HFFc6 (cell line): ENCODE measurements at regions not wholly inside any gene's neighbourhood (a gene's known extent, or its start where the extent isn't known, plus 50 kb on each side); places are given as distances from the start of the nearest gene placed in this dataset.
"Not testable (repeated sequence)": the region's sequence is repeated elsewhere in the genome, so short reads cannot be mapped to it uniquely, and the experiment has no call there.

Experiments used
- DNase-seq: peaks from one replicate; pipeline ENCODE4 v3.0.0-alpha.2; 2018
- H3K27ac Mint-ChIP-seq: 2 replicates; pipeline ENCODE4 v1.8.0; 2020; ENCODE audit warnings: mild to moderate bottlenecking, mixed read lengths
- H3K27me3 Mint-ChIP-seq: 2 replicates; pipeline ENCODE4 v1.8.0; 2021; ENCODE audit warnings: mild to moderate bottlenecking, moderate library complexity, mixed read lengths; ENCODE audit not compliant: insufficient read depth
- H3K36me3 Mint-ChIP-seq: 2 replicates; pipeline ENCODE4 v1.8.0; 2021; ENCODE audit warnings: low read depth, mixed read lengths
- H3K4me1 Mint-ChIP-seq: 2 replicates; pipeline ENCODE4 v1.8.0; 2020; ENCODE audit warnings: low read depth, mixed read lengths
- H3K4me3 Mint-ChIP-seq: 2 replicates; pipeline ENCODE4 v1.8.0; 2020; ENCODE audit warnings: mild to moderate bottlenecking, moderate library complexity, mixed read lengths
- H3K9me3 Mint-ChIP-seq: 2 replicates; pipeline ENCODE4 v1.8.0; 2020; ENCODE audit warnings: mild to moderate bottlenecking, mixed read lengths
- CTCF ChIP-seq: fragments of 200-600 bp; sonication (generic); IDR thresholded peaks from 2 replicates; pipeline ENCODE4 v1.5.0; 2021; ENCODE audit warnings: antibody characterized with exemption, mild to moderate bottlenecking

GRCh38 chr10:26365681-26366358, 72.3 kb upstream of the APBB1IP start:
- Mint-ChIP-seq H3K27ac (no peak overlapping the region), H3K9me3 (no peaks in the 10 kb centered on the region), H3K36me3 (no peaks in the 10 kb centered on the region), H3K4me1 (no peaks in the 10 kb centered on the region), H3K4me3 (no peak overlapping the region), H3K27me3 (no peaks in the 10 kb centered on the region)
- no peak for DNase-seq
- no peak for TF ChIP-seq CTCF

- not testable (repeated sequence) for H3K36me3 Mint-ChIP-seq
Measured at GRCh38 chr10:26367035-26367434, 71.1 kb upstream of the APBB1IP start.

GRCh38 chr10:26367771-26368170, 70.4 kb upstream of the APBB1IP start:
- H3K36me3 Mint-ChIP-seq, result no peaks in the 10 kb centered on the region
- no peaks in the 10 kb centered on the region for H3K9me3 Mint-ChIP-seq
- H3K4me3 Mint-ChIP-seq, result no peak overlapping the region
- TF ChIP-seq CTCF, result no peak
- H3K27ac Mint-ChIP-seq, result no peak overlapping the region
- DNase-seq, result peak; percentile 12
- H3K4me1 Mint-ChIP-seq, result no peaks in the 10 kb centered on the region
- H3K27me3 Mint-ChIP-seq, result no peaks in the 10 kb centered on the region

More at GRCh38 chr10:26367035-26367434, 71.1 kb upstream of the APBB1IP start:
- H3K4me1 Mint-ChIP-seq, H3K9me3 Mint-ChIP-seq, H3K27me3 Mint-ChIP-seq, H3K4me3 Mint-ChIP-seq, DNase-seq, H3K27ac Mint-ChIP-seq: not testable (repeated sequence)

- TF ChIP-seq CTCF, result no peak
- Mint-ChIP-seq H3K27ac (no peak overlapping the region), H3K27me3 (no peaks in the 10 kb centered on the region)
Measured at GRCh38 chr10:26368463-26368862, 69.7 kb upstream of the APBB1IP start.

GRCh38 chr10:26372513-26373354, 65.4 kb upstream of the APBB1IP start:
- H3K9me3 Mint-ChIP-seq, result no peaks in the 10 kb centered on the region; the same call in 1 of the 2 replicates
- H3K27me3 Mint-ChIP-seq, result peaks cover 8% of the 10 kb centered on the region
- DNase-seq, result no peak
- no peak overlapping the region for H3K27ac Mint-ChIP-seq
- H3K4me1 Mint-ChIP-seq, result no peaks in the 10 kb centered on the region
- no peak for TF ChIP-seq CTCF
- H3K36me3 Mint-ChIP-seq, result no peaks in the 10 kb centered on the region
- no peak overlapping the region for H3K4me3 Mint-ChIP-seq

More at GRCh38 chr10:26368463-26368862, 69.7 kb upstream of the APBB1IP start:
- no peak for DNase-seq
- no peaks in the 10 kb centered on the region for H3K9me3 Mint-ChIP-seq
- H3K4me1 Mint-ChIP-seq, result no peaks in the 10 kb centered on the region
- H3K36me3 Mint-ChIP-seq, result no peaks in the 10 kb centered on the region
- no peak overlapping the region for H3K4me3 Mint-ChIP-seq

GRCh38 chr10:26374426-26374825, 63.7 kb upstream of the APBB1IP start:
- TF ChIP-seq CTCF, result no peak
- DNase-seq, result no peak
- Mint-ChIP-seq H3K4me1 (no peaks in the 10 kb centered on the region), H3K4me3 (no peak overlapping the region), H3K27me3 (peaks cover 8% of the 10 kb centered on the region), H3K36me3 (no peaks in the 10 kb centered on the region), H3K27ac (no peak overlapping the region), H3K9me3 (no peaks in the 10 kb centered on the region; the same call in 1 of the 2 replicates)

GRCh38 chr10:26377224-26377810, 60.8 kb upstream of the APBB1IP start:
- H3K27ac Mint-ChIP-seq, H3K4me3 Mint-ChIP-seq, H3K36me3 Mint-ChIP-seq, H3K4me1 Mint-ChIP-seq, H3K27me3 Mint-ChIP-seq, DNase-seq, H3K9me3 Mint-ChIP-seq: not testable (repeated sequence)
